Testis (tissue), 2 donors: ENCODE measurements at regions not wholly inside any gene's neighbourhood (a gene's known extent, or its start where the extent isn't known, plus 50 kb on each side); places are given as distances from the start of the nearest gene placed in this dataset.

Experiments used
- DNase-seq: peaks from one replicate; pipeline ENCODE4 v3.0.0-alpha.2; 2019
- H3K27ac ChIP-seq, 2 donors: fragments of 200-600 bp; sonication (generic); one replicate each; pipeline ENCODE4 v1.5.1; 2019
- H3K27me3 ChIP-seq: fragments of 200-600 bp; sonication (generic); one replicate; pipeline ENCODE4 v1.5.1; 2019
- H3K36me3 ChIP-seq: fragments of 200-600 bp; sonication (generic); one replicate; pipeline ENCODE4 v1.5.1; 2017; ENCODE audit warnings: low read depth; ENCODE audit errors: missing control alignments
- H3K4me1 ChIP-seq: fragments of 200-600 bp; sonication (generic); one replicate; pipeline ENCODE4 v1.5.1; 2019
- H3K4me3 ChIP-seq, 2 donors: fragments of 200-600 bp; sonication (generic); one replicate each; pipeline ENCODE4 v1.5.1; 2017 to 2019
- H3K9me3 ChIP-seq: fragments of 200-600 bp; sonication (generic); one replicate; pipeline ENCODE4 v1.5.1; 2017
- POLR2A ChIP-seq: fragments of 450-650 bp; IDR thresholded peaks from one replicate; pipeline ENCODE4 v1.6.1; 2017; ENCODE audit warnings: antibody characterized with exemption, mild to moderate bottlenecking, moderate library complexity
- WGBS, 2 donors: methylation state at CpG; one replicate each; pipeline ENCODE4 v1.1.5; 2018; 5-methylcytosine and 5-hydroxymethylcytosine counted together
- intact Hi-C: fragments of 100-400 bp; cut with DNase I; formaldehyde crosslinking; loops from one replicate; pipeline ENCODE4 v1.15.1; 2023; ENCODE audit warnings: low total_unique reads
- TF ChIP-seq, protein P1 (sequence below), 3 experiments: fragments of 450-650 bp in 2 of 3; fragments of 200-600 bp in 1 of 3; sonication (generic) in 1 of 3; IDR thresholded peaks; one replicate each; pipeline ENCODE4 v1.5.1; 2016 to 2019; ENCODE audit warnings: antibody characterized with exemption in 3 of 3, mild to moderate bottlenecking in 2 of 3, moderate library complexity in 1 of 3

DNA sequence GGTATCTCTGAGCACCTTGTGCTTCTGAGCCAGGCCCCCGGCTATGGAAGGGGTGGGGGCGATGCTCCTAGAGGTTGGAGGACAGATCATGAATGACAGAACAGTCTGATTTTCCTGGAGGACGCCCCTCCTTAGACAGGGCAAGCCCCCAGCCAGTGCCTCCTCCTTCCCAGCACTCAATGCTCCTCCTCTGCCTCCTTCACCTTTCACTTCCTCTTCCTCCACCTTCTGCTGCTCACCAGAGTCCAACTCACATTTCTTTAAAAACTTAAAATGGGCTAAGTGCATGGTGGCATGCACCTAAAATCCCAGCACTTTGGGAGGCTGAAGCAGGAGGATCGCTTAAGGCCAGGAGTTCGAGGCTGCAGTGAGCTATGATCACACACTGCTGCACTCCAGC is 71.1 kb upstream of the CUX1 start:
- TF ChIP-seq, protein P1, sequence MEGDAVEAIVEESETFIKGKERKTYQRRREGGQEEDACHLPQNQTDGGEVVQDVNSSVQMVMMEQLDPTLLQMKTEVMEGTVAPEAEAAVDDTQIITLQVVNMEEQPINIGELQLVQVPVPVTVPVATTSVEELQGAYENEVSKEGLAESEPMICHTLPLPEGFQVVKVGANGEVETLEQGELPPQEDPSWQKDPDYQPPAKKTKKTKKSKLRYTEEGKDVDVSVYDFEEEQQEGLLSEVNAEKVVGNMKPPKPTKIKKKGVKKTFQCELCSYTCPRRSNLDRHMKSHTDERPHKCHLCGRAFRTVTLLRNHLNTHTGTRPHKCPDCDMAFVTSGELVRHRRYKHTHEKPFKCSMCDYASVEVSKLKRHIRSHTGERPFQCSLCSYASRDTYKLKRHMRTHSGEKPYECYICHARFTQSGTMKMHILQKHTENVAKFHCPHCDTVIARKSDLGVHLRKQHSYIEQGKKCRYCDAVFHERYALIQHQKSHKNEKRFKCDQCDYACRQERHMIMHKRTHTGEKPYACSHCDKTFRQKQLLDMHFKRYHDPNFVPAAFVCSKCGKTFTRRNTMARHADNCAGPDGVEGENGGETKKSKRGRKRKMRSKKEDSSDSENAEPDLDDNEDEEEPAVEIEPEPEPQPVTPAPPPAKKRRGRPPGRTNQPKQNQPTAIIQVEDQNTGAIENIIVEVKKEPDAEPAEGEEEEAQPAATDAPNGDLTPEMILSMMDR (IDR thresholded peaks at IDR 0.05): no peak
- TF ChIP-seq POLR2A: no peak
- Histone ChIP-seq H3K9me3 (no peaks in the 10 kb centered on the region), H3K4me1 (no peaks in the 10 kb centered on the region), H3K27ac (no peak overlapping the region), H3K4me3 (no peak overlapping the region), H3K36me3 (no peaks in the 10 kb centered on the region), H3K27me3 (no peaks in the 10 kb centered on the region)
- DNase-seq: no peak
- intact Hi-C loops: no loop called here
- 83 to 84% methylated on average over 5 of the region's 5 CpGs for WGBS, 2 donors

DNA sequence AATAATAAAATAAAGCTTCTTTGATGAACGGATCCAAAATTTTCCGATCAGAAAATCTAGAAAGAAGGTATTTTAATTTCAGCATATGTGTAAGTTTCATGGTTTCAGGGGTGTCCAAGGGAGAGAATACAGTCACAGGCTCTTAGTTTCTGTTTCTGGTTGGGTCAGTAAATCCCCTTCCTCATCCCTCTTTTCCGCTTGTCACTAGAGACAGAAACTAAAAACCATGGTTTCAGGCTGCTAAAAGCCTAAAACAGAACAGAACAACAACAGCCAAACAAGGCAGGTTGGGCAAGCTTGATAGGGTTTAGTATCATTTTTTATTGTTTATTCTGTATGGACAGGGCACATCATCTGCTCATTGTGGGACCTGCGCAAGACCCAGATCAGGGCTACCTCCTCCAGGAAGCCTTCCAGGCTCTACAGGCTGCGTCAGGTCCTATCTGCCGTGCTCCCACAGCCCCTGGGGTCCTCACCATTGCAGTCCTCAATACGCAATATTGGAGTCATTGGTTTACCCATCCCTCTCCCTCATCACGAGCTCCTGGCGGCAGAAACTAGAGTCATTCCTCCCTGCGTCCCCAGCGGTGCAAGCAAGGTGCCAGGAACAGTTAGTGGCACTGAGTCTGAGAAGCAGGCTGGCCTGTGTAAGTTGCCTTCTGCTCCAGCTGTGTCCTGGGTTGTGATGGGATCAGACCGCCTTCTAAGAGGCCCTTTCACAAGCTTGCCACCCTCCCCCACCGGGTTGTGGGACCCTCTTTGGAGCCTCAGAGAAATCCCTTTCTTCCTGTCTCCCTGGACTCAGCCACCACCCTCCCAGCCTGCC is 70.2 kb upstream of the CUX1 start:
- H3K27me3 ChIP-seq: no peaks in the 10 kb centered on the region
- H3K4me1 ChIP-seq: no peaks in the 10 kb centered on the region
- intact Hi-C loops: no loop called here
- no peaks in the 10 kb centered on the region for H3K36me3 ChIP-seq
- H3K9me3 ChIP-seq: no peaks in the 10 kb centered on the region
- no peak overlapping the region for H3K4me3 ChIP-seq
- 80 to 81% methylated on average over 6 to 13 of the region's 13 CpGs for WGBS, 2 donors
- TF ChIP-seq, protein P1 (IDR thresholded peaks at IDR 0.05): no peak
- no peak for TF ChIP-seq POLR2A
- no peak for DNase-seq
- H3K27ac ChIP-seq: no peak overlapping the region

- H3K27ac ChIP-seq: no peak overlapping the region
- WGBS, 2 donors: 20 to 27% methylated on average over 15 of the region's 15 CpGs
- DNase-seq: no peak
- H3K9me3 ChIP-seq: no peaks in the 10 kb centered on the region
- H3K4me3 ChIP-seq: no peak overlapping the region
- H3K36me3 ChIP-seq: no peaks in the 10 kb centered on the region
- TF ChIP-seq, protein P1 (IDR thresholded peaks at IDR 0.05): no peak
- no peak for TF ChIP-seq POLR2A
- intact Hi-C loops: no loop called here
- no peaks in the 10 kb centered on the region for H3K27me3 ChIP-seq
- no peaks in the 10 kb centered on the region for H3K4me1 ChIP-seq
Observed at GRCh38 chr7:101747879-101748345, 69.5 kb upstream of the CUX1 start.

DNA sequence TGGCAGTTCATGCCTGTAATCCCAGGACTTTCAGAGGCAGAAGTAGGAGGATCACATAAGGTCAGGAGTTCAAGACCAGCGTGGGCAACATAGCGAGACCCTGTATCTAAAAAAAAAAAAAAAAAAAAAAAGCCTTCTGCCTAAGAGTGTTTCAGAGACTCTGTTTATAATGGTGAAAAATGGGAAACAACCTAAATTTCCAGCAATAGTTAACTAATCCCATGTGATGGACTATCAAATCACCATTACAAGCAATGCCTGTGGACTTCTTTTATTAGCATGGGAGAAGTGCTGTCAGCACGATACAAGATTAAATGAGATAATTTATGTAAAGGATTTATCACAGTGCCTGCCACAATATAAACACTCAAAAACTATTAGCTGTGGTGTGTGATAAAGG is 67.5 kb upstream of the CUX1 start:
- intact Hi-C loops: no loop called here
- 85 to 91% methylated on average over 3 of the region's 3 CpGs for WGBS, 2 donors
- TF ChIP-seq, protein P1 (IDR thresholded peaks at IDR 0.05): no peak
- TF ChIP-seq POLR2A: no peak
- no peaks in the 10 kb centered on the region for H3K36me3 ChIP-seq
- peaks cover under 1% of the 10 kb centered on the region for H3K4me1 ChIP-seq
- no peaks in the 10 kb centered on the region for H3K9me3 ChIP-seq
- H3K4me3 ChIP-seq: no peak overlapping the region
- H3K27me3 ChIP-seq: no peaks in the 10 kb centered on the region
- no peak for DNase-seq
- H3K27ac ChIP-seq: no peak overlapping the region

DNA sequence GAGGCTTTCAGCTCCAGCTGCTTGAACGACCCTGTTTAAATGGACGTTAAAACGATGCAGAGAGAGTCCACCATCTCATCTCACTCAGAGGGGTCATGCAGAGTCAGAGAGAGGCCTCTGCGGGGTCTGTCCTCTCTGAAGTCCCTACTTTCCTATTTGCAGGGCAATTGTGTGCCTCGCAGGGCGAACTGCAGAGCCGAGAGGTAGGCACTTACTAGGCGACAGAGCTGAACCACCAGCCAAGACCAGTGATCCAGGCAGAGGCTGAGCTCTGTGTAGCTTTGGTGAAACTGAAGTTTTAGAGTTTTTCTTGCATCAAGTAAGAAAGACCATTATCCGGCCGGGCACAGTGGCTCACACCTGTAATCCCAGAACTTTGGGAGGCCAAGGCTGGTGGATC is 64.1 kb upstream of the CUX1 start:
- DNase-seq: no peak
- no peak overlapping the region for H3K4me3 ChIP-seq
- intact Hi-C loops: no loop called here
- TF ChIP-seq, protein P1 (IDR thresholded peaks at IDR 0.05): no peak
- TF ChIP-seq POLR2A: no peak
- H3K36me3 ChIP-seq: no peaks in the 10 kb centered on the region
- 74 to 83% methylated on average over 9 to 10 of the region's 10 CpGs for WGBS, 2 donors
- H3K4me1 ChIP-seq: peaks cover 2% of the 10 kb centered on the region
- no peak overlapping the region for H3K27ac ChIP-seq
- H3K9me3 ChIP-seq: no peaks in the 10 kb centered on the region
- no peaks in the 10 kb centered on the region for H3K27me3 ChIP-seq
